HCT116 (cell line): ENCODE measurements at regions not wholly inside any gene's neighbourhood (a gene's known extent, or its start where the extent isn't known, plus 50 kb on each side); places are given as distances from the start of the nearest gene placed in this dataset.

Source experiments
- ATAC-seq: fragments of 200-7000 bp; cut with Tn5 transposase; 2 replicates; pipeline ENCODE4 v1.9.1; 2020; ENCODE audit warnings: mild to moderate bottlenecking, moderate library complexity
- BruUV-seq: library from RNA; stranded (reverse); fragments of 400-500 nt; replicated peaks from 2 replicates; lab custom pipeline; 2021; lab: Mats Ljungman, UMichigan
- CTCF ChIA-PET: fragments of 300-600 bp; sonication (Branson Sonifier 250); formaldehyde crosslinking; loops from one replicate; lab custom pipeline; 2021; ENCODE audit warnings: antibody characterized with exemption; lab: Charles Lee
- POLR2A ChIA-PET: fragments of 300-600, 350-600 bp; sonication (Branson Sonifier 250); formaldehyde crosslinking; loops from one replicate; lab custom pipeline; 2021; ENCODE audit warnings: antibody characterized with exemption; lab: Charles Lee
- RAD21 ChIA-PET, 2 experiments: fragments of 300-600 bp; sonication (Branson Sonifier 250); formaldehyde crosslinking; loops; one replicate each; lab custom pipeline; 2023; ENCODE audit warnings: low total read pairs in 2 of 2; ENCODE audit not compliant: uncharacterized antibody in 2 of 2, unreplicated experiment in 2 of 2, low non-redundant PET in 1 of 2; lab: Charles Lee
- DNase-seq: peaks from one replicate; pipeline ENCODE4 v3.0.0-alpha.2; 2010; ENCODE audit warnings: low read depth, low spot score
- H2AFZ ChIP-seq: fragments of 200-600 bp; shearing (Covaris generic), sonication (generic); 2 replicates; pipeline ENCODE4 v1.6.1; 2017; ENCODE audit warnings: low read depth, mixed run types, mixed read lengths, antibody characterized with exemption, low read length; ENCODE audit not compliant: poor library complexity, severe bottlenecking
- H3K27ac ChIP-seq: 2 replicates; pipeline ENCODE4 v1.5.1; 2012; ENCODE audit warnings: low read depth, low read length
- H3K27me3 ChIP-seq: fragments of 200-600 bp; sonication (generic); 2 replicates; pipeline ENCODE4 v1.6.1; 2016; ENCODE audit warnings: mixed run types, low read length, mixed read lengths; ENCODE audit not compliant: insufficient read depth
- H3K36me3 ChIP-seq, 2 experiments: fragments of 200-500 bp in 1 of 2; fragments of 200-600 bp in 1 of 2; sonication (Bioruptor generic) in 1 of 2; sonication (generic) in 1 of 2; 2 replicates each; pipeline versions ENCODE4 v1.5.1 to v1.6.1; 2014 to 2016; ENCODE audit warnings: low read length in 2 of 2, inconsistent platforms in 1 of 2, mixed read lengths in 1 of 2, mixed run types in 1 of 2; ENCODE audit not compliant: insufficient read depth in 2 of 2, control insufficient read depth in 1 of 2
- H3K4me1 ChIP-seq, 2 experiments: fragments of 200-600 bp in 1 of 2; sonication (generic) in 1 of 2; 2 replicates each; pipeline versions ENCODE4 v1.5.1 to v1.6.1; 2012 to 2017; ENCODE audit warnings: low read length in 2 of 2, inconsistent platforms in 1 of 2, mild to moderate bottlenecking in 1 of 2, mixed read lengths in 1 of 2, mixed run types in 1 of 2, moderate library complexity in 1 of 2; ENCODE audit not compliant: insufficient read depth in 2 of 2, control insufficient read depth in 1 of 2
- H3K4me2 ChIP-seq: fragments of 200-600 bp; sonication (generic); 2 replicates; pipeline ENCODE4 v1.6.1; 2017; ENCODE audit warnings: mixed run types, low read length, mixed read lengths
- H3K4me3 ChIP-seq, 2 experiments: fragments of 200-600 bp in 1 of 2; sonication (generic) in 1 of 2; replicated peaks in 1 of 2; 2 replicates each; pipeline ENCODE4 v1.5.1; 2011 to 2016; ENCODE audit warnings: low read length in 2 of 2, control low read depth in 1 of 2, low read depth in 1 of 2, mild to moderate bottlenecking in 1 of 2, mixed read lengths in 1 of 2, mixed run types in 1 of 2
- H3K79me2 ChIP-seq: fragments of 200-600 bp; sonication (generic); 2 replicates; pipeline ENCODE4 v1.6.1; 2017; ENCODE audit warnings: mild to moderate bottlenecking, mixed run types, low read length, moderate library complexity, mixed read lengths; ENCODE audit not compliant: insufficient read depth
- H3K9ac ChIP-seq: fragments of 200-600 bp; sonication (generic); 2 replicates; pipeline ENCODE4 v1.6.1; 2016; ENCODE audit warnings: low read length, mixed read lengths
- H3K9me2 ChIP-seq: fragments of 200-600 bp; sonication (generic), shearing (Covaris generic); 2 replicates; pipeline ENCODE4 v1.6.1; 2017; ENCODE audit warnings: mixed run types, mild to moderate bottlenecking, moderate library complexity; ENCODE audit not compliant: insufficient read depth
- H3K9me3 ChIP-seq, 2 experiments: fragments of 200-500 bp in 1 of 2; fragments of 200-600 bp in 1 of 2; sonication (Bioruptor generic) in 1 of 2; sonication (generic) in 1 of 2; 2 replicates each; pipeline ENCODE4 v1.6.1; 2014 to 2017; ENCODE audit warnings: low read length in 2 of 2, mixed read lengths in 2 of 2, inconsistent platforms in 1 of 2, low read depth in 1 of 2, mild to moderate bottlenecking in 1 of 2, mixed run types in 1 of 2, moderate library complexity in 1 of 2; ENCODE audit not compliant: control insufficient read depth in 1 of 2, insufficient read depth in 1 of 2
- H4K20me1 ChIP-seq: fragments of 200-600 bp; sonication (generic), shearing (Covaris generic); 2 replicates; pipeline ENCODE4 v1.6.1; 2017; ENCODE audit warnings: mixed run types, mild to moderate bottlenecking, moderate library complexity; ENCODE audit not compliant: insufficient read depth
- CTCF ChIP-seq, 3 experiments: fragments of 200-600 bp in 1 of 3; sonication (generic) in 1 of 3; IDR thresholded peaks in 2 of 3; conservative IDR thresholded peaks in 1 of 3; 2 replicates each; pipeline ENCODE4 v1.5.1; 2012 to 2017; ENCODE audit warnings: low read depth in 2 of 3, low read length in 2 of 3, antibody characterized with exemption in 1 of 3, borderline replicate concordance in 1 of 3, control low read depth in 1 of 3, mild to moderate bottlenecking in 1 of 3, mixed read lengths in 1 of 3, mixed run types in 1 of 3, moderate library complexity in 1 of 3; ENCODE audit not compliant: insufficient read depth in 1 of 3
- ELF1 ChIP-seq: IDR thresholded peaks from 2 replicates; pipeline ENCODE4 v1.6.1; 2012; ENCODE audit warnings: low read depth, borderline replicate concordance
- FOSL1 ChIP-seq: IDR thresholded peaks from 2 replicates; pipeline ENCODE4 v1.6.1; 2012; ENCODE audit warnings: low read depth
- JUND ChIP-seq: IDR thresholded peaks from 2 replicates; pipeline ENCODE4 v1.6.1; 2012
- MAX ChIP-seq: IDR thresholded peaks from 2 replicates; pipeline ENCODE4 v1.6.1; 2012
- POLR2AphosphoS5 ChIP-seq: IDR thresholded peaks from 2 replicates; pipeline ENCODE4 v1.6.1; 2011; ENCODE audit warnings: mild to moderate bottlenecking, low read depth, low read length, moderate library complexity
- RAD21 ChIP-seq: IDR thresholded peaks from 2 replicates; pipeline ENCODE4 v1.6.1; 2012; ENCODE audit warnings: low read depth, mild to moderate bottlenecking
- SIN3A ChIP-seq: IDR thresholded peaks from 2 replicates; pipeline ENCODE4 v1.6.1; 2012; ENCODE audit warnings: low read depth
- SRF ChIP-seq: IDR thresholded peaks from 2 replicates; pipeline ENCODE4 v1.6.1; 2012; ENCODE audit warnings: low read depth
- ZNF274 ChIP-seq: fragments of 200-500 bp; sonication (Bioruptor generic); IDR thresholded peaks from 2 replicates; pipeline ENCODE4 v1.6.1; 2014; ENCODE audit warnings: mild to moderate bottlenecking, low read depth, low read length, inconsistent platforms
- intact Hi-C: fragments of 100-400 bp; cut with micrococcal nuclease; formaldehyde crosslinking; loops from 2 replicates; pipeline ENCODE4 v1.10.0; 2022

DNA sequence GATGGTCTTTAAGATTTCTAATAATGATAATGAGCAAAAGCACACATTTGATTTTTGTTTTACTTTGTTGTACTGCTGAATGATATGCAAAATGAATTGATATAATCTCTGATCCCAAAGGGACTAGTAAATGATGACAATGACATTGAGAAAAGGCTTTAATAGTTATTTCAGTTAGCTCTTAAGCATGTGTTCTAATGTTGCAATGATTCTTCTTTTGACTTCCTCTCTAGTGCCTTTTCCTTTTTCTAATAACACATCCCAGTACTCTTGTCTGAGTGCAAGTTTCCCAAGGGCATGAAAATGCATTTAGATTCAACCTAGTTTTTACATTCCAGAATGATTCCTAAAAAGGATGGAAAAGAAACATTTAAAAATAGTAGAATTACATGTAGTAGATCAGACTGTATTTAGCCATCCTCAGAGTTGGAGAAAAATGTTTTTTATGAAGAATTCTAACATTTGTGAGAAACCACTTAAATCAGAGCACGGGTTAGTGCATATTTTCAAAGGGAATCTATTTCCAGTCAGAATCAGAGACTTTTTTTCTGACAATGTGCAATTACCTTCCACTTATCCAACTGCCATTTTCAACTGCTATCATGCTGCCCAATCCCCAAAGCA, 508.8 kb downstream of the C4orf33 start:
- Histone ChIP-seq H3K9ac (no peak overlapping the region), H3K27me3 (no peaks in the 10 kb centered on the region), H3K9me2 (no peaks in the 10 kb centered on the region), H2AFZ (no peak overlapping the region), H3K4me1 (no peaks in the 10 kb centered on the region), H4K20me1 (no peaks in the 10 kb centered on the region), H3K4me3 (no peak overlapping the region), H3K4me2 (no peak overlapping the region), H3K9me3 (no peaks in the 10 kb centered on the region), H3K27ac (no peak overlapping the region), H3K36me3 (no peaks in the 10 kb centered on the region)
- intact Hi-C loops: no loop called here
- DNase-seq: no peak
- ChIA-PET POLR2A (no interaction called here), RAD21 (no interaction called here), CTCF (no interaction called here)
- ATAC-seq: no peak
- no TSS peak for BruUV-seq
- TF ChIP-seq RAD21 (no peak), ZNF274 (no peak), ELF1 (no peak), POLR2AphosphoS5 (no peak), MAX (no peak), FOSL1 (no peak), CTCF (IDR thresholded peaks at IDR 0.05 in 2 of 3, conservative IDR thresholded peaks at IDR 0.05 in 1 of 3; ENCODE audit: borderline replicate concordance in 1 of 3, insufficient read depth in 1 of 3, low read depth in 2 of 3, low read length in 2 of 3) (no peak), SRF (no peak), JUND (no peak), SIN3A (no peak)
- TF ChIP-seq, all 23 proteins: peak for 0
- no peaks in the 10 kb centered on the region for H3K79me2 ChIP-seq
